Lower leg skin (tissue), 3 donors: ENCODE measurements at regions not wholly inside any gene's neighbourhood (a gene's known extent, or its start where the extent isn't known, plus 50 kb on each side); places are given as distances from the start of the nearest gene placed in this dataset.
"Not testable (repeated sequence)": the region's sequence is repeated elsewhere in the genome, so short reads cannot be mapped to it uniquely, and the experiment has no call there.

ENCODE experiments used
- CTCF ChIP-seq, 3 donors: fragments of 450-650 bp; IDR thresholded peaks; one replicate each; pipeline ENCODE4 v1.5.1; 2016; ENCODE audit warnings: antibody characterized with exemption in 3 of 3, mild to moderate bottlenecking in 3 of 3, moderate library complexity in 2 of 3
- POLR2A ChIP-seq, 2 donors: fragments of 450-650 bp; IDR thresholded peaks; one replicate each; pipeline ENCODE4 v1.6.1; 2016 to 2017; ENCODE audit warnings: antibody characterized with exemption in 2 of 2, mild to moderate bottlenecking in 1 of 2, moderate library complexity in 1 of 2

DNA sequence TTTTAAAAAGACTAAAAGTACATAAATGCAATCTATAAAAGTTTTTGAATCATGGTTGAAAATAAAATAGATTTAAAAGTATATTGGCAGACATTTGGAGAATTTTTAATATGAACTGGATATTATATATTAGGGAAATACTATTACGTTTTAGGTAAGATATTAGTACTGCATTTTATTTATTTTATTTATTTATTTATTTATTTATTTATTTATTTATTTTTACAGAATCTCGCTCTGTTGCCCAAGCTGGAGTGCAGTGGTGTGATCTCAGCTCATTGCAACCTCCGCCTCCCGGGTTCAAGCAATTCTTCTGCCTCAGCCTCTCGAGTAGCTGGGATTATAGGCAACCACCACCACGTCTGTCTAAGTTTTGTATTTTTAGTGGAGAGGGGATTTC, 890.1 kb upstream of the MANEA start:
- not testable (repeated sequence) for TF ChIP-seq CTCF, POLR2A (IDR thresholded peaks at IDR 0.05)
